ENCODE measurements at regions not wholly inside any gene's neighbourhood (a gene's known extent, or its start where the extent isn't known, plus 50 kb on each side); places are given as distances from the start of the nearest gene placed in this dataset.

- DNase-seq: peak; percentile 21 to 68
These were observed 123.3 kb upstream of the GADD45A start for GRCh38 chr1:67561704-67562113.

GRCh38 chr1:67563684-67564083 lies 121.3 kb upstream of the GADD45A start:
- DNase-seq: no peak

DNA sequence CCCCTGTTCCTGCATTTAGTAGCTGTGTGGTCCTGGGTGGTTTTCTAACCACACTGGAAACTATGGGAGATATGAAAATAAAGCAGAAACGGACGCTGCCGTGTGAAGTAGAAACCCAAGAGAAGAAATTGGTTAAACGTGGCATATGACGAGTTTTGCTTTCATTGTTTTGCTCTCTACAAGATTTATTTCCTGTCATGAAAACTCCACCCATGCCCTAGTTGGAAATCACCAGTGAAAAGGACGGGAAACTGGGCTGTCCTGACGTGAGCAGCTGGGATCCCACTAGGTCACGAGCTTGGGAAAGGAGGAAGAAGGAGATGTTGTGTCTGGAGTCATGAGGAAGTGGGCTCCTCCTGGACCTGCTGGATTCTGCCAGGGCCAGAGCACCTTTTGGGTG lies 120.8 kb upstream of the GADD45A start:
- DNase-seq: no peak

DNA sequence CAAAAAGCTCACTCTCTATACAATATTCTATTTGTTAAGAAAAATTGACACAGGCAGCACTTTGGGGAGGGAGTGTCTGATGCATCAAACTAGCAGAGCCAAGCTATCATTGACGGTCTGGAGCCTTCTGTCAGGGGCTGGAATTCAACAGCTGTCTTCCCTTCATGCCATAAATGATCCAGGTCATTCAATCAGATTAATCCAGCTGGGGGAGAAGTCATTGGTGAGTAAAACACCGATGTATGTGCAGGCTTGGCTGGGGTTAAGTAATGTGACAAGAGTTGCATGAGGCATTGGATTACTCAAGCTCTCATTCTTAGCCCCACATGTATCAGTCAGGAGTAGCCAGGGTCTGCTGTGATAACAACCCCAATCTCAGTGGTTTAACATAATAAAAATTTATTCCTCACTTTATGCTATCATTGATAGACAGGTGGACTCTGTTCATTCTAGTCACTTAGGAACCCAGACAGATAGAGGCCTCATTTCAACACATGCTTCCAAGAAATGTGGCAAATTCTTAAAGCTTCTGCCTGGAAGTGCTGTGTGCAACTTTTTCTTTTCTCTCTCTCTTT lies 118.1 kb upstream of the GADD45A start:
- no peak for DNase-seq

DNA sequence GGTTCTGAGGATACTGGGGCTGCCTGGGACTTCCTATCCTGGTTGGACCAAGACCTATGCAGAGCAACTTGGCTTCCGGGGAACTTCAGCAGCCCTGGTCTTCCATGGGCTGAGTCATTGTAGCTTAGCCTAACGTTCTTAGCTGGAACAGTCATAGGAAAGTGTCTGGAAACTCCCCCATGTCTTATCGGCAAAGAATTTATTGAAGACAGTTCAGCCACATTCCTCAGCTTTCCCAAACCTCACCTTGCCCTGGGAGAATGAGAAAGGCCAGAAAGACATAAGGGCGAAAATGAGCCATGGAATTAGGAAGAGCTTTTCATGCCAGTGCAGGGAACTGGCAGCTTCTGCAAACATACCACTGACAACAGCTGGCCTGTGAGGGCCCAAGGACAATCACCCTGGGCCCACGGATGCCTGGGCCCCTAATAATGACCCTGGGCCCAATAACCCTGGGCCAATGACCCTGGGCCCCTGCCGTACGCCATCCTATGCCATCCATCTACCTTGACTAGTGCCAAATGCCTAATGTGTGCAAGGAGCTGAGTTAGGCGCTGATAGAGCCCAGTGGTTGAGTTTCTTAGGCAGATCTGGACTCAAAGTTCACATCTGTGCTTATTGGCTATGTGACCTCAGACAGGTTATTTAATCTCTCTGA lies 114.4 kb upstream of the GADD45A start:
- DNase-seq: peak; percentile 69 to 79

DNA sequence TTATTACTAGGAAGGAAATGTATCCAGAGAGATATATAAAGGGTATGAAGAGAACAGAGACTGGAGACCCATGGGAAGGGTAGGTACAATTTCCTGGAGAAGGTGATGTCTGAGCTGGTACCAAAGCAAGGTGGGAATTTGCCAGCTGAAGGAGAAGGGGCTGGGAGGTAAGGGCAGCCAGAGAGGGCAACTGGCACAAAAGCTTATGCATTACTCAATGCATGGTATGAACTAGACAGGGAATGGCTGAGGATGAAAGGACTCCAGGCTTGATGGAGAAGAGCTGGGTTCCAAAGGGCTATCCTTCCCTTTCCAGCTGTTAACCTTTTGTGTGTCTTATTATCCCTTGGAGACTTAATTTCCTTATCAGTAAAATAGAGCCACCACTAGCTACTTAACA lies 113.6 kb upstream of the GADD45A start:
- no peak for DNase-seq

- DNase-seq: no peak
These were observed 113.0 kb upstream of the GADD45A start for GRCh38 chr1:67571901-67572593.

GRCh38 chr1:67572594-67573221 lies 112.3 kb upstream of the GADD45A start:
- no peak for DNase-seq

DNA sequence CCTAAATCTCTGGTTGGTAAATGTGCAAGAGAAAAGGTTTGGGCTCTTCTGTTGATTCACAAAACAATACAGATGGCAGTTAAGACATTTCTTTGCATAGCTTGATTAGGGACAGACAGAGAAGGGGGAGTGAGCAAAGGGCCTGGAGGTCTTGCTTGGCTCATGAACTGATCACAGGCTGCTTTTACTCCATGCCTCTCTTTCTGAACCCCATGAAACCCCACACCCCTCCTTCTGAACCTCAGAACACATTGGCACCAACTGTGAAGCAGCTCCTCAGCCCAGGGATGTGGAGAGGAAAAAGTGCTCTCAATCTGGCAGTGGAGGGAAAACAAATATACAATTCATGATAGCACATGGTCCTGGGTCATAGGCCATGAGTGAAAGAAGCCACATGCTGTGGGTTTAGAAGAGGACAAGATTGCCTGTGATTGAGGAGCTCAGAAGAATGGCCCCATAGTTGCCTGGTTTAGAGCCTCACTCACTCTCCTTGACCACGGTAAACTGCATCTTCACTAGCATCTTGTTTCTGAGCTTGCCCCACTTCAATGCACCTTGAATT lies 111.6 kb upstream of the GADD45A start:
- no peak for DNase-seq

- DNase-seq: no peak
These were observed 110.8 kb upstream of the GADD45A start for GRCh38 chr1:67574221-67574620.

- no peak for DNase-seq
These were observed 109.1 kb upstream of the GADD45A start for GRCh38 chr1:67575861-67576260.

DNA sequence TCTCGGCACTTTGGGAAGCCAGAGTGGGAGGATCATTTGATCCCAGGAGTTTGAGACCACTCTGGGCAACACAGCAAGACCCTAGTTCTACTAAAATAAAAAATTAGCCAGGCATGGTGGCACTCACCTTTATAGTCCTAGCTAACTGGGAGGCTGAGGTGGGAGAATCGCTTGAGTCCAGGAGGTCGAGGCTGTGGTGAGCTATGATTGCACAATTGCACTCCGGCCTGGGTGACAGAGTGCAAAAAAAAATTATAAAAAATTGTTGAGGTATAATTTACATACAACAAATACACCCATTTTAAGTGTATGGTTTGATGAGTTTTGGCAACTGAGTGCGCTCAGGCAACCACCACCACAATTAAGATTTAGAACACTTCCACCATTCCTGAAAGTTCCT lies 108.5 kb upstream of the GADD45A start:
- DNase-seq: no peak

DNA sequence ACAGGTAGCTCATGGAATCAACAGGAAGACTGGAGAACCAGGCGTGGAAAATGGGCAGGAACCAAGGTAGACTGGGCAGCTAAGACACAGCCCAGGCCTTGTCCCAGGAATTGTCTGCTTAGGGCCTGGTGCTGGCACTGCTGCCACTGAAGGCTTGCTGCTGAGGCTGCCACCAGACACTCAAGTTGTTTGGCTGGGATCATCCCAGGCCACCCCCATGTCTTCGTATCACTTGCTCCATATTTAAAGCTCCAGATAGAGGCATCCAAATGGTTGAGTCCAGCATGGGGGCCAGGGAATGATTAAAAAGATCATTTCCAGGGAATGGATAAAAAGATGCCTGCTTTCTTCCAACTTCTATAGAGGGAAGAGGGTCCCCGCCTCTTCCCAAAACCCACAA lies 107.4 kb upstream of the GADD45A start:
- DNase-seq: no peak

GRCh38 chr1:67578397-67579020 lies 106.5 kb upstream of the GADD45A start:
- no peak for DNase-seq

DNA sequence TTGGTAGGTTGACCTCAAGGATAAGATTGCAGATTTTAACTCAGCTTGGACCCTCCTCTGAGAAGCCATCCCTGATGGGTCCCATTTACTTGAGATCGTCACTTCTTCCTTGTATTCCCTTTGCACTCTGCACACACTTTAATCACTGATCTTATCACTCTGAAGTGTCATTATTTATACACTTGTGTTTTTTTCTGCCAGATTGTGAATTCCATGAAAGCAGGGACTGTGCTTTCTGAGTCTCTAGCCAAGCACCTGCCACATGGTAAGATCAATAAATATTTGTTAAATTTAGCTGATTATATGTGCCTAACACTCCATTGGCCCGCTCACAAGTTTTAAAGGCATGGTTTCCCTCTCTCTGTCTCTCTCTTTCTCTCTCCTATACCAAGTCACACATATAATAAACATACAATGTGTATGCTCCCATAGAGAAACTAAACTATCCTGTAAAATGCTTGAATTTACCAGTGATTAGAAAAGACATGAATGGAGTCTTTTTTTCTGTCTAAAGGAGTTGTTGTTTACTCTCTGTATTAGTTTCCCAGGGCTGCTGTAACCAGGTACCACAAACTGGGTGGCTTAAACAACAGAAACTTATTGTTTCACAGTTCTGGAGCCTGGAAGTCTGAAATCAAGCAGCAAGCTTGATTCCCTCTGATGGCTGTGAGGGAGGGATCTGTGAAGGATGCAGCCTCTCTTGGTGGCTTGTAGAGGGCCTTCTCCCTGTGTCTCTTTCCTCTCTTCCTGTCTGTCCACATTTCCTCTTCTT lies 105.2 kb upstream of the GADD45A start:
- DNase-seq: no peak

- no peak for DNase-seq
These were observed 104.2 kb upstream of the GADD45A start for GRCh38 chr1:67580691-67581403.

DNA sequence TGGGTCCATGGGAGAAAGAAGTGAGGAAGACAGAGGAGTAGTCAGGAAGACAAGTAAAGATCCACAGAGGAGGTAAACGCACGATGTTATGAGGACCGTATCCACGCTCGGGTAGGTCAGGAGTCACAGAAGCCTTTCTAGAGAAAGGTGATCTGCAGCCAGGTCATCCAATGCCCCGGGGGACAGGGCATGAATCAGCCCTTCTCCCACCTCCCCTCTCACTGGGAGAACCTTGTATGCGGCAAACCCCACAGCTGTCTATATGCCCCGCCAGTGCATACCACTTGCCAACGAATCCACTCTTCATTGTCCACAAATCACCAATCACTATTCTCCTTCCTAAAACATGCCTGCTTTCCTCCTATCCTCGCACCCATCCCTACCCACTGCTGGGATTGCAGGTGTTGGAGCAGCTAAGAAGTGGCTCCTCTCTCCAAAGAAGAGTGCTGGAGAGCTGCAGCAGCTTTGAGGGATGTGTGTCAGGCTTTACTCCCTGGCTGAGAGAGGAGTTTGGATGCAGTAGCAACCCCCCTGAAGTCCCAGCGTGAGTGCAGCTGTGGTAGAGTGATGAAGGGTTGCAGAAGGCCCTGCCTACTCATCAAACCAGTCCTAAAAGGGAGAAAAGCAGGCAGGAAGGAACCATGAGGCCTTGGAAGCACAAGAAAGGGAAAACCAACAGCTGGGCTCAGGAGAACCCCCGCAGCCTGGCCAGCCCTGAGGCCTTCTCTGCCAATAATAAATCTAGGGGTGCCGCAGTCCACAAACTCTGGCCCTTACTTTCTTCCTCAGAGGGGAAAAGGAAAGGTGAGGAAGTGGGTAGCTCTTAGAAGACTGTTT lies 102.2 kb upstream of the GADD45A start:
- no peak for DNase-seq

- DNase-seq: no peak
These were observed 101.5 kb upstream of the GADD45A start for GRCh38 chr1:67583462-67583950.

- no peak for DNase-seq
These were observed 100.1 kb upstream of the GADD45A start for GRCh38 chr1:67584938-67585337.

- no peak for DNase-seq
These were observed 98.4 kb upstream of the GADD45A start for GRCh38 chr1:67586596-67586995.

Measured in SW 1271 (cell line).